Transverse colon (tissue), 4 donors: ENCODE measurements at regions not wholly inside any gene's neighbourhood (a gene's known extent, or its start where the extent isn't known, plus 50 kb on each side); places are given as distances from the start of the nearest gene placed in this dataset.

Experiments used
- EP300 ChIP-seq: sonication (generic); formaldehyde crosslinking; IDR thresholded peaks from one replicate; pipeline ENCODE4 v1.6.1; 2017; ENCODE audit warnings: antibody characterized with exemption, low read depth
- POLR2A ChIP-seq: fragments of 450-650 bp; IDR thresholded peaks from one replicate; pipeline ENCODE4 v1.6.1; 2016; ENCODE audit warnings: antibody characterized with exemption, mild to moderate bottlenecking, moderate library complexity
- POLR2AphosphoS5 ChIP-seq, 3 donors: sonication (generic); formaldehyde crosslinking; IDR thresholded peaks; one replicate each; pipeline ENCODE4 v1.6.1; 2016; ENCODE audit warnings: antibody characterized with exemption in 3 of 3
- TF ChIP-seq, protein P1 (sequence below), 5 experiments: fragments of 200-600 bp in 3 of 5; fragments of 450-650 bp in 2 of 5; sonication (generic) in 3 of 5; IDR thresholded peaks; 1 replicate in 2 of 5; 2 replicates in 3 of 5; pipeline ENCODE4 v1.5.1; 2016 to 2017; ENCODE audit warnings: antibody characterized with exemption in 5 of 5, inconsistent platforms in 3 of 5, mild to moderate bottlenecking in 2 of 5, moderate library complexity in 1 of 5

GRCh38 chrX:147763131-147763530 is 148.6 kb upstream of the FMR1 start:
- TF ChIP-seq POLR2AphosphoS5 (IDR thresholded peaks at IDR 0.05) = no peak
- TF ChIP-seq, protein P1, sequence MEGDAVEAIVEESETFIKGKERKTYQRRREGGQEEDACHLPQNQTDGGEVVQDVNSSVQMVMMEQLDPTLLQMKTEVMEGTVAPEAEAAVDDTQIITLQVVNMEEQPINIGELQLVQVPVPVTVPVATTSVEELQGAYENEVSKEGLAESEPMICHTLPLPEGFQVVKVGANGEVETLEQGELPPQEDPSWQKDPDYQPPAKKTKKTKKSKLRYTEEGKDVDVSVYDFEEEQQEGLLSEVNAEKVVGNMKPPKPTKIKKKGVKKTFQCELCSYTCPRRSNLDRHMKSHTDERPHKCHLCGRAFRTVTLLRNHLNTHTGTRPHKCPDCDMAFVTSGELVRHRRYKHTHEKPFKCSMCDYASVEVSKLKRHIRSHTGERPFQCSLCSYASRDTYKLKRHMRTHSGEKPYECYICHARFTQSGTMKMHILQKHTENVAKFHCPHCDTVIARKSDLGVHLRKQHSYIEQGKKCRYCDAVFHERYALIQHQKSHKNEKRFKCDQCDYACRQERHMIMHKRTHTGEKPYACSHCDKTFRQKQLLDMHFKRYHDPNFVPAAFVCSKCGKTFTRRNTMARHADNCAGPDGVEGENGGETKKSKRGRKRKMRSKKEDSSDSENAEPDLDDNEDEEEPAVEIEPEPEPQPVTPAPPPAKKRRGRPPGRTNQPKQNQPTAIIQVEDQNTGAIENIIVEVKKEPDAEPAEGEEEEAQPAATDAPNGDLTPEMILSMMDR (IDR thresholded peaks at IDR 0.05) = no peak
- TF ChIP-seq POLR2A = no peak
- no peak for TF ChIP-seq EP300
